Astrocyte (in vitro differentiated cells and primary cell): ENCODE measurements at regions not wholly inside any gene's neighbourhood (a gene's known extent, or its start where the extent isn't known, plus 50 kb on each side); places are given as distances from the start of the nearest gene placed in this dataset.
"Not testable (repeated sequence)": the region's sequence is repeated elsewhere in the genome, so short reads cannot be mapped to it uniquely, and the experiment has no call there.

ENCODE experiments used
- CTCF ChIP-seq: IDR thresholded peaks from 2 replicates; pipeline ENCODE4 v1.5.1; 2011; ENCODE audit warnings: low read depth, mild to moderate bottlenecking, inconsistent platforms, low read length, moderate library complexity; ENCODE audit not compliant: insufficient read depth
- EZH2 ChIP-seq: IDR thresholded peaks from 2 replicates; pipeline ENCODE4 v1.6.1; 2012; ENCODE audit warnings: mild to moderate bottlenecking, low read length, inconsistent platforms; ENCODE audit not compliant: insufficient read depth

- TF ChIP-seq CTCF, EZH2: not testable (repeated sequence)
These were observed 1540.5 kb downstream of the MAT2B start for GRCh38 chr5:165045941-165046340.
